GM19438 (cell line): ENCODE measurements at regions not wholly inside any gene's neighbourhood (a gene's known extent, or its start where the extent isn't known, plus 50 kb on each side); places are given as distances from the start of the nearest gene placed in this dataset.
"Not testable (repeated sequence)": the region's sequence is repeated elsewhere in the genome, so short reads cannot be mapped to it uniquely, and the experiment has no call there.

Source experiments
- ATAC-seq: cut with Tn5 transposase; IDR thresholded peaks from one replicate; pipeline ENCODE4 v1.9.1; 2021; ENCODE audit warnings: low read depth; ENCODE audit not compliant: unreplicated experiment

GRCh38 chr14:53620317-53620716 is 336.3 kb downstream of the BMP4 start:
- no peak for ATAC-seq

- ATAC-seq = no peak
Measured at GRCh38 chr14:53619691-53620231, 336.9 kb downstream of the BMP4 start.

- not testable (repeated sequence) for ATAC-seq
Measured at GRCh38 chr14:53616536-53616935, 340.1 kb downstream of the BMP4 start.

- ATAC-seq = no peak
Measured at GRCh38 chr14:53615252-53615651, 341.4 kb downstream of the BMP4 start.

- ATAC-seq = peak; percentile 88
Measured at GRCh38 chr14:53613404-53614253, 343.0 kb downstream of the BMP4 start.

- ATAC-seq = no peak
Measured at GRCh38 chr14:53610947-53611346, 345.7 kb downstream of the BMP4 start.

GRCh38 chr14:53609009-53609408 is 347.6 kb downstream of the BMP4 start:
- no peak for ATAC-seq

- ATAC-seq = no peak
Measured at GRCh38 chr14:53608369-53608768, 348.3 kb downstream of the BMP4 start.

- no peak for ATAC-seq
Measured at GRCh38 chr14:53606203-53606602, 350.4 kb downstream of the BMP4 start.

GRCh38 chr14:53605562-53605961 is 351.1 kb downstream of the BMP4 start:
- no peak for ATAC-seq

GRCh38 chr14:53603994-53604393 is 352.6 kb downstream of the BMP4 start:
- ATAC-seq = no peak

GRCh38 chr14:53601409-53601808 is 355.2 kb downstream of the BMP4 start:
- ATAC-seq = no peak

- no peak for ATAC-seq
Measured at GRCh38 chr14:53599221-53599945, 357.2 kb downstream of the BMP4 start.

GRCh38 chr14:53596853-53597525 is 359.6 kb downstream of the BMP4 start:
- no peak for ATAC-seq

GRCh38 chr14:53591816-53592215 is 364.8 kb downstream of the BMP4 start:
- no peak for ATAC-seq

- no peak for ATAC-seq
Measured at GRCh38 chr14:53581504-53581903, 375.1 kb downstream of the BMP4 start.

GRCh38 chr14:53571641-53572328 is 384.8 kb downstream of the BMP4 start:
- no peak for ATAC-seq

- ATAC-seq = peak; percentile 98
Measured at GRCh38 chr14:53570411-53571387, 385.9 kb downstream of the BMP4 start.

- no peak for ATAC-seq
Measured at GRCh38 chr14:53569446-53569845, 387.2 kb downstream of the BMP4 start.
